Large intestine (tissue), 3 donors: ENCODE measurements at regions not wholly inside any gene's neighbourhood (a gene's known extent, or its start where the extent isn't known, plus 50 kb on each side); places are given as distances from the start of the nearest gene placed in this dataset.

Source experiments
- DNase-seq, 2 donors: peaks; one replicate each; pipeline versions ENCODE4 v3.0.0 to v3.0.0-alpha.2; 2013
- H3K27ac ChIP-seq: one replicate; pipeline ENCODE4 v1.5.1; 2013; ENCODE audit warnings: low read length
- H3K27me3 ChIP-seq: 2 replicates; pipeline ENCODE4 v1.6.1; 2013; ENCODE audit warnings: low read length; ENCODE audit not compliant: control insufficient read depth, insufficient read depth
- H3K36me3 ChIP-seq: 2 replicates; pipeline ENCODE4 v1.6.1; 2013; ENCODE audit warnings: low read length; ENCODE audit not compliant: control insufficient read depth, insufficient read depth
- H3K4me1 ChIP-seq: one replicate; pipeline ENCODE4 v1.6.1; 2013; ENCODE audit warnings: low read length; ENCODE audit not compliant: control insufficient read depth, insufficient read depth
- H3K4me3 ChIP-seq: one replicate; pipeline ENCODE4 v1.5.1; 2013; ENCODE audit warnings: low read length
- H3K9me3 ChIP-seq: one replicate; pipeline ENCODE4 v1.6.1; 2013; ENCODE audit warnings: mild to moderate bottlenecking, low read depth, low read length, moderate library complexity; ENCODE audit not compliant: control insufficient read depth
- WGBS: methylation state at CpG from one replicate; pipeline ENCODE4 v1.1.5; 2013; ENCODE audit warnings: low lambda C conversion rate; ENCODE audit not compliant: insufficient coverage; 5-methylcytosine and 5-hydroxymethylcytosine counted together

- Histone ChIP-seq H3K27ac (no peak overlapping the region), H3K4me3 (no peak overlapping the region), H3K4me1 (no peaks in the 10 kb centered on the region), H3K9me3 (no peaks in the 10 kb centered on the region), H3K27me3 (no peaks in the 10 kb centered on the region), H3K36me3 (no peaks in the 10 kb centered on the region)
- DNase-seq = no peak
- no CpG with 5 or more reads among the region's 1 CpG for WGBS
These were observed 169.8 kb downstream of the SUCLA2 start for GRCh38 chr13:47831265-47831664.

DNA sequence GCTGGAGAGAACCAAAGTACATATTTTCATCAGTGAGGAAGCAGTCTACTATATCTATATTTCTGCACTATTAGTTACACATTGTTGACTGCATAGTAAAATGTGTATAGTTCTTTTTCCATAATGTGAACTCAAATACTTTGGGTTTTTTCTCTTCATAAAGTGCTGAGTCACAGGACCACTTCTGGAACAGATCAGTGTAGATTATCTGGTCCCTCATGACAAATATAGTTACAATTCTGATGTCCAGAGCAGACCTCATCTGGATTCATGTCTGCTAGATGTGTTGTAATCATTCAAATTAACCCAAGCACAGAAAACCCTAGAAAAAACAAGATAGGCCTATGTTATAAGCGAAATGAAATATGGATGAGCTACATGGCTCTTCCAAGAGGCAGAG is 171.4 kb downstream of the SUCLA2 start:
- Histone ChIP-seq H3K9me3 (no peaks in the 10 kb centered on the region), H3K27me3 (no peaks in the 10 kb centered on the region), H3K27ac (no peak overlapping the region), H3K4me3 (no peak overlapping the region), H3K4me1 (no peaks in the 10 kb centered on the region), H3K36me3 (no peaks in the 10 kb centered on the region)
- WGBS = no CpG with 5 or more reads among the region's 1 CpG
- no peak for DNase-seq

- DNase-seq = peak; percentile 12 to 24
- WGBS = 60% methylated on average over 1 of the region's 2 CpGs
These were observed 174.6 kb downstream of the SUCLA2 start for GRCh38 chr13:47826471-47826870.

DNA sequence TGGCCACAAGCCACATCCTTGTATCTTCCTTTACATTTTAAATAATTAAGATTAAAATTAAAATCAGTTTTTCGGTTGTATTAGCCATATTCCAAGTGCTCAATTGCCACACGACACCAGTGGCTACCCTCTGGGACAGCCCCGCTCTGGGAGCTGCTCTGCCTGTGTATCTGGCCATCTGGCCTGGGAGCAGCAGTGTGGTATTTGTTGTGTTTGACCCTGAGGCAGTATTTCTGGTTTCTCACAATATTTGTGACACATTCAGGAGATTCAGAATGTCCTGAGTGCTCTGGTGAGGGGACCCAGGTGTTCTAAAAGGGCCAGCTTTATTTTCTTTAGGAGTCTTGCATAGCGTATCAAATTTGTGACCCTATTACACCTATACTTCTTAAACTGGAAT is 179.0 kb downstream of the SUCLA2 start:
- Histone ChIP-seq H3K36me3 (no peaks in the 10 kb centered on the region), H3K27ac (no peak overlapping the region), H3K4me1 (no peaks in the 10 kb centered on the region), H3K4me3 (no peak overlapping the region), H3K9me3 (no peaks in the 10 kb centered on the region), H3K27me3 (no peaks in the 10 kb centered on the region)
- WGBS = 83% methylated on average over 3 of the region's 4 CpGs
- DNase-seq = no peak

More at GRCh38 chr13:47826471-47826870, 174.6 kb downstream of the SUCLA2 start:
- Histone ChIP-seq H3K9me3 (no peaks in the 10 kb centered on the region), H3K4me1 (no peaks in the 10 kb centered on the region), H3K4me3 (no peak overlapping the region), H3K36me3 (no peaks in the 10 kb centered on the region), H3K27ac (no peak overlapping the region), H3K27me3 (no peaks in the 10 kb centered on the region)

- H3K9me3 ChIP-seq = no peaks in the 10 kb centered on the region
- H3K4me3 ChIP-seq = no peak overlapping the region
- H3K36me3 ChIP-seq = no peaks in the 10 kb centered on the region
- DNase-seq = no peak
- H3K27ac ChIP-seq = no peak overlapping the region
- no peaks in the 10 kb centered on the region for H3K27me3 ChIP-seq
- H3K4me1 ChIP-seq = no peaks in the 10 kb centered on the region
- WGBS = no CpG with 5 or more reads among the region's 5 CpGs
These were observed 184.2 kb downstream of the SUCLA2 start for GRCh38 chr13:47816831-47817230.

GRCh38 chr13:47813718-47814117 is 187.4 kb downstream of the SUCLA2 start:
- Histone ChIP-seq H3K4me1 (no peaks in the 10 kb centered on the region), H3K27me3 (no peaks in the 10 kb centered on the region)
- WGBS = no CpG with 5 or more reads among the region's 1 CpG

GRCh38 chr13:47809411-47809810 is 191.7 kb downstream of the SUCLA2 start:
- no peak overlapping the region for H3K4me3 ChIP-seq
- no peaks in the 10 kb centered on the region for H3K9me3 ChIP-seq
- DNase-seq = no peak
- H3K4me1 ChIP-seq = no peaks in the 10 kb centered on the region
- no peaks in the 10 kb centered on the region for H3K27me3 ChIP-seq
- WGBS = no CpG with 5 or more reads among the region's 1 CpG
- H3K27ac ChIP-seq = no peak overlapping the region
- H3K36me3 ChIP-seq = no peaks in the 10 kb centered on the region

More at GRCh38 chr13:47813718-47814117, 187.4 kb downstream of the SUCLA2 start:
- Histone ChIP-seq H3K9me3 (no peaks in the 10 kb centered on the region), H3K36me3 (no peaks in the 10 kb centered on the region), H3K27ac (no peak overlapping the region), H3K4me3 (no peak overlapping the region)
- no peak for DNase-seq

GRCh38 chr13:47803131-47803530 is 197.9 kb downstream of the SUCLA2 start:
- Histone ChIP-seq H3K36me3 (no peaks in the 10 kb centered on the region), H3K27ac (no peak overlapping the region)
- WGBS = no CpG with 5 or more reads among the region's 2 CpGs

GRCh38 chr13:47801555-47801954 is 199.5 kb downstream of the SUCLA2 start:
- H3K27me3 ChIP-seq = no peaks in the 10 kb centered on the region
- no peaks in the 10 kb centered on the region for H3K9me3 ChIP-seq
- WGBS = 80% methylated on average over 1 of the region's 3 CpGs
- no peak overlapping the region for H3K27ac ChIP-seq
- H3K4me3 ChIP-seq = no peak overlapping the region
- no peaks in the 10 kb centered on the region for H3K4me1 ChIP-seq
- no peak for DNase-seq
- H3K36me3 ChIP-seq = no peaks in the 10 kb centered on the region

More at GRCh38 chr13:47803131-47803530, 197.9 kb downstream of the SUCLA2 start:
- no peaks in the 10 kb centered on the region for H3K27me3 ChIP-seq
- no peaks in the 10 kb centered on the region for H3K4me1 ChIP-seq
- H3K9me3 ChIP-seq = no peaks in the 10 kb centered on the region
- no peak for DNase-seq
- no peak overlapping the region for H3K4me3 ChIP-seq

DNA sequence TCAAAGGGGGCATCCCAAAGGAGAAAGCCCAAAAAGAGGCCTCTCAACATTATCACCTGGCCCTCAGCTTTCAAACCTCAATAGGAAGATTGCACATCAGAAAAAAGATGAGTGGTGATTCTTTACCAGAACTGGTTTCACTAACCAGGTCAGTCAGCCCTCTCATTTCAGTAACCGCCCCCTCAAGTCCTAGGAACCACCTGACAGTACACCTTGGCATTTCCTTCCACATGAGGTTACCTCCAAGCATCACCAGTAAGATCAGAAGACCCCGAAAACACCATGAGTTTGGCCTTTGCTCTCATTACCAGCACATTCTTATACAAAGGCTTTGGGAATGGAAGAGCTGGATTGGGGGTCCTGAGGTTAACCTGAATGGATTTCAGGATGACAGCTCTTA is 200.5 kb downstream of the SUCLA2 start:
- DNase-seq = no peak
- Histone ChIP-seq H3K4me3 (no peak overlapping the region), H3K36me3 (no peaks in the 10 kb centered on the region), H3K4me1 (no peaks in the 10 kb centered on the region), H3K27ac (no peak overlapping the region), H3K9me3 (no peaks in the 10 kb centered on the region), H3K27me3 (no peaks in the 10 kb centered on the region)
- no CpG with 5 or more reads among the region's 2 CpGs for WGBS

DNA sequence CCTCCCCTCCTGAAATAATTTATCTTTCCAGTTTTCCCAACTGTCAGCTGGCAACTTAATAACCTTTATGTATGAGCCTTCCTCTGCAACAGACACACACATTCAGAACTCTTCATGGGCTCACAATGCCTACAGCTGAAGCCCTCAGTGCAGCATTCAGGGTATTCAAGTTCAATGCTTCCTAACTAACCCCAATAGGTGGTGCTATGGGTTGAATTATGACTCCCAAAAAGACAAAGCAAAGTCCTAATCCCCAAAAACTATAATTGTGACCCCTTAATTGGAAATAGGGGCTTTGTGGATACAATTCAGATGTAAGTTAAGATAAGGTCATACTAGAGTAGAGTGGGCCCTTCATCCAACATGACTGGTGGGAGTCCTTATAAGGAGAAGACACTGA is 202.2 kb downstream of the SUCLA2 start:
- Histone ChIP-seq H3K4me1 (no peaks in the 10 kb centered on the region), H3K36me3 (no peaks in the 10 kb centered on the region), H3K27me3 (no peaks in the 10 kb centered on the region), H3K27ac (no peak overlapping the region), H3K9me3 (no peaks in the 10 kb centered on the region), H3K4me3 (no peak overlapping the region)
- no peak for DNase-seq
